ENCODE measurements at regions not wholly inside any gene's neighbourhood (a gene's known extent, or its start where the extent isn't known, plus 50 kb on each side); places are given as distances from the start of the nearest gene placed in this dataset.

GRCh38 chr4:186827534-186827897 lies 103.9 kb upstream of the FAT1 start:
- peaks cover 0 to 2% (median 0%) of the 10 kb centered on the region in 3 donors for H3K27me3 Mint-ChIP-seq (ENCODE audit: low read depth in 3 of 3)
- DNase-seq, result no peak
- no peak overlapping the region for H2AFZ ChIP-seq (ENCODE audit: insufficient read depth, low read depth, low read length, poor library complexity, severe bottlenecking)
- no peak for TF ChIP-seq CTCF (IDR thresholded peaks at IDR 0.05)
- no peak overlapping the region for H3K9ac ChIP-seq (ENCODE audit: insufficient read depth, low read length, poor library complexity, severe bottlenecking)
- no peaks in the 10 kb centered on the region for H4K20me1 ChIP-seq (ENCODE audit: insufficient read depth, low read length)
- WGBS (ENCODE audit: insufficient coverage), result 40% methylated on average over 1 of the region's 6 CpGs
- H3K27ac ChIP-seq (ENCODE audit: low read depth in 1 of 2, low read length in 2 of 2), result no peak overlapping the region
- H3K4me3 Mint-ChIP-seq, result no peak overlapping the region
- peaks cover 7 to 9% of the 10 kb centered on the region in 2 donors for H3K9me3 ChIP-seq (replicated peaks in 1 of 2; ENCODE audit: control insufficient read depth in 1 of 2, insufficient read depth in 1 of 2, low read length in 2 of 2)
- H3K9me3 Mint-ChIP-seq, result peaks cover 0 to 19% (median 8%) of the 10 kb centered on the region in 7 donors
- no peaks in the 10 kb centered on the region for H3K4me1 ChIP-seq (ENCODE audit: control insufficient read depth in 1 of 2, insufficient read depth in 2 of 2, low read length in 2 of 2)
- H3K36me3 ChIP-seq (replicated peaks in 1 of 2; ENCODE audit: control insufficient read depth in 1 of 2, insufficient read depth in 2 of 2, low read length in 2 of 2), result no peaks in the 10 kb centered on the region
- no peaks in the 10 kb centered on the region for H3K4me1 Mint-ChIP-seq
- H3K4me3 ChIP-seq (replicated peaks in 1 of 3; ENCODE audit: low read depth in 2 of 3, low read length in 3 of 3), result no peak overlapping the region
- H3K27me3 ChIP-seq (ENCODE audit: control insufficient read depth in 2 of 2, insufficient read depth in 2 of 2, low read length in 2 of 2), result no peaks in the 10 kb centered on the region
- H3K36me3 Mint-ChIP-seq, result no peaks in the 10 kb centered on the region
- no peaks in the 10 kb centered on the region for H3K79me2 ChIP-seq (ENCODE audit: insufficient read depth, low read length)
- no peak overlapping the region for H3K27ac Mint-ChIP-seq
- no peak overlapping the region for H3K4me2 ChIP-seq (replicated peaks; ENCODE audit: extremely low read depth, low read length, poor library complexity, severe bottlenecking)
- intact Hi-C loops (cut with micrococcal nuclease), result no loop called here

- peaks cover 0 to 2% (median 0%) of the 10 kb centered on the region in 3 donors for H3K27me3 Mint-ChIP-seq (ENCODE audit: low read depth in 3 of 3)
- H3K4me3 Mint-ChIP-seq, result no peak overlapping the region
- no peak overlapping the region for H3K9ac ChIP-seq (ENCODE audit: insufficient read depth, low read length, poor library complexity, severe bottlenecking)
- no peak for DNase-seq
- H3K27me3 ChIP-seq (ENCODE audit: control insufficient read depth in 2 of 2, insufficient read depth in 2 of 2, low read length in 2 of 2), result no peaks in the 10 kb centered on the region
- no peak overlapping the region for H3K27ac ChIP-seq (ENCODE audit: low read depth in 1 of 2, low read length in 2 of 2)
- H3K79me2 ChIP-seq (ENCODE audit: insufficient read depth, low read length), result no peaks in the 10 kb centered on the region
- no peaks in the 10 kb centered on the region for H3K4me1 Mint-ChIP-seq
- no peaks in the 10 kb centered on the region for H4K20me1 ChIP-seq (ENCODE audit: insufficient read depth, low read length)
- H3K9me3 Mint-ChIP-seq, result peaks cover 0 to 19% (median 7%) of the 10 kb centered on the region in 7 donors
- 100% methylated on average over 2 of the region's 6 CpGs for WGBS (ENCODE audit: insufficient coverage)
- no peaks in the 10 kb centered on the region for H3K4me1 ChIP-seq (ENCODE audit: control insufficient read depth in 1 of 2, insufficient read depth in 2 of 2, low read length in 2 of 2)
- H3K4me3 ChIP-seq (replicated peaks in 1 of 3; ENCODE audit: low read depth in 2 of 3, low read length in 3 of 3), result no peak overlapping the region
- H3K36me3 Mint-ChIP-seq, result no peaks in the 10 kb centered on the region
- intact Hi-C loops (cut with micrococcal nuclease), result no loop called here
- H3K9me3 ChIP-seq (replicated peaks in 1 of 2; ENCODE audit: control insufficient read depth in 1 of 2, insufficient read depth in 1 of 2, low read length in 2 of 2), result peaks cover 7 to 9% of the 10 kb centered on the region in 2 donors
- no peak overlapping the region for H3K27ac Mint-ChIP-seq
- no peak overlapping the region for H2AFZ ChIP-seq (ENCODE audit: insufficient read depth, low read depth, low read length, poor library complexity, severe bottlenecking)
- H3K36me3 ChIP-seq (replicated peaks in 1 of 2; ENCODE audit: control insufficient read depth in 1 of 2, insufficient read depth in 2 of 2, low read length in 2 of 2), result no peaks in the 10 kb centered on the region
- TF ChIP-seq CTCF (IDR thresholded peaks at IDR 0.05), result no peak
- no peak overlapping the region for H3K4me2 ChIP-seq (replicated peaks; ENCODE audit: extremely low read depth, low read length, poor library complexity, severe bottlenecking)
These were observed 105.4 kb upstream of the FAT1 start for GRCh38 chr4:186829097-186829496.
